Esophagus squamous epithelium (tissue), 5 donors: ENCODE measurements at regions not wholly inside any gene's neighbourhood (a gene's known extent, or its start where the extent isn't known, plus 50 kb on each side); places are given as distances from the start of the nearest gene placed in this dataset.

Source experiments
- DNase-seq: peaks from one replicate; lab custom pipeline; 2025; lab: John Stamatoyannopoulos, UW
- H3K27ac ChIP-seq, 4 donors: fragments of 200-600 bp; sonication (generic); one replicate each; pipeline ENCODE4 v1.5.1; 2016 to 2019; ENCODE audit warnings: mild to moderate bottlenecking in 1 of 4
- H3K27me3 ChIP-seq, 4 donors: fragments of 200-600 bp; sonication (generic); 1 replicate in 3 of 4; 2 replicates in 1 of 4; pipeline versions ENCODE4 v1.5.1 to v1.6.0; 2017 to 2021; ENCODE audit warnings: antibody characterized with exemption in 1 of 4
- H3K36me3 ChIP-seq, 3 donors: fragments of 200-600 bp; sonication (generic); one replicate each; pipeline ENCODE4 v1.5.1; 2016 to 2019
- H3K4me1 ChIP-seq, 3 donors: fragments of 200-600 bp; sonication (generic); one replicate each; pipeline ENCODE4 v1.5.1; 2017 to 2019
- H3K4me3 ChIP-seq, 4 donors: fragments of 200-600 bp; sonication (generic); 1 replicate in 3 of 4; 2 replicates in 1 of 4; pipeline ENCODE4 v1.5.1; 2016 to 2019; ENCODE audit warnings: mild to moderate bottlenecking in 2 of 4, moderate library complexity in 1 of 4
- H3K9me3 ChIP-seq, 3 donors: fragments of 200-600 bp; sonication (generic); one replicate each; pipeline ENCODE4 v1.5.1; 2016 to 2019
- POLR2A ChIP-seq, 4 donors: fragments of 450-650 bp; IDR thresholded peaks; one replicate each; pipeline ENCODE4 v1.6.1; 2017; ENCODE audit warnings: antibody characterized with exemption in 4 of 4, mild to moderate bottlenecking in 4 of 4, moderate library complexity in 3 of 4
- WGBS, 2 donors: methylation state at CpG; one replicate each; pipeline ENCODE4 v1.1.5; 2018; 5-methylcytosine and 5-hydroxymethylcytosine counted together
- intact Hi-C: fragments of 100-400 bp; cut with DNase I; formaldehyde crosslinking; loops from one replicate; pipeline ENCODE4 v1.15.0; 2022
- TF ChIP-seq, protein P1 (sequence below), 6 experiments: fragments of 450-650 bp in 4 of 6; fragments of 200-600 bp in 2 of 6; sonication (generic) in 2 of 6; IDR thresholded peaks; one replicate each; pipeline ENCODE4 v1.5.1; 2016 to 2019; ENCODE audit warnings: antibody characterized with exemption in 6 of 6, mild to moderate bottlenecking in 4 of 6, moderate library complexity in 4 of 6
- donor health status: DM: yes; HTN: yes; CAD: no.

DNA sequence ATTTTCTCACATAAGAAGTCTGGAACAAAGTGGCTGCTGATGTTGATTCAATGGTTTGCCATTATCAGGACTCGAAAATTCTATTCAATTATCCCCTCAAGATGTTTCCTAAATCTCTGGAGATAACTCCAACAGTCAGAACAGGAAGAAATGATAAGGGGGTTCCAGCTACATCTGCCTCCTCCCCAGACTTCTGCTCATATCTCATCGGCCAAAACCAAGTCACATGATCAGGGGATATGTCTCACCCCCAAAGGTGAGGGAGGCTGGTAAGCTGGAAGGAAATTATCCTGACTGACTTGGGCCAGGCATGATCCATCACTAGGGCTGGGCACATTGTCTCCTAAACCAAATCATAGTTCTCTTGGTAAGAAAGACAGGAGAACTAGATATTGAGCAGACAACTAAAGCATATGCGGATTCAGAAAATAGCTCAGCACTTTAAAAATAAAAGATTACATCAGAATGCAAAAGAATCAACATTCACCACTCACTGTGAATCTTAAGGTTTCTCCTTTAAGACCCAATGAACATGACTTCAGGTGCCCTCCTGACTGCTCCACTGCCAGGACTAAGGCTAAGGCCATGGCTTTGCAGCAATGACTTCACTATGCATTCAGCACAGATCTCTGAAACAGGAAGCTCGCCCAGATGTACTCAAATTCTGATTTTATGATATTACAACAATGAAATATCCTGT, 306.3 kb downstream of the ENC1 start:
- WGBS, 2 donors: 64 to 83% methylated on average over 4 of the region's 4 CpGs

DNA sequence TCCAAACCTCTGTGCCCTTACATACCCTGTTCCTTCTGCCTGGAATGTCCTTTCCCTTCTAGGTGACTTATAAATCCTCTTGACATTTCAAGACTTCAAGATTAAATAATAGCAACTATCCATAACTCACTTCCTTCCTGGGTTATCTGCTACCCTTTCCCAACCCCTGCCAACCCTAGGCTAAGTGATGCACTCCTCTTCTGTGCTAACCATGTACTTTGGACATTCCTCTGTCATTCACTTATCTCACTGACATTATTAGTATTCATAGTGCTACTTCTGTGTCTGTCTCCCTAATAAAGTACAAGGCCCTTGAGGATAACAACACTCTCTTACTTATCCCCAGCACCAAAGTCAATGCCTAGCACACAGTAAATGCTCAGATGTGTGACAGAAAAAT, 307.1 kb downstream of the ENC1 start:
- no peak for DNase-seq
- Histone ChIP-seq H3K36me3 (no peaks in the 10 kb centered on the region), H3K4me3 (no peak overlapping the region), H3K9me3 (no peaks in the 10 kb centered on the region), H3K27ac (no peak overlapping the region), H3K4me1 (no peaks in the 10 kb centered on the region), H3K27me3 (no peaks in the 10 kb centered on the region)
- intact Hi-C loops: no loop called here
- TF ChIP-seq, protein P1, sequence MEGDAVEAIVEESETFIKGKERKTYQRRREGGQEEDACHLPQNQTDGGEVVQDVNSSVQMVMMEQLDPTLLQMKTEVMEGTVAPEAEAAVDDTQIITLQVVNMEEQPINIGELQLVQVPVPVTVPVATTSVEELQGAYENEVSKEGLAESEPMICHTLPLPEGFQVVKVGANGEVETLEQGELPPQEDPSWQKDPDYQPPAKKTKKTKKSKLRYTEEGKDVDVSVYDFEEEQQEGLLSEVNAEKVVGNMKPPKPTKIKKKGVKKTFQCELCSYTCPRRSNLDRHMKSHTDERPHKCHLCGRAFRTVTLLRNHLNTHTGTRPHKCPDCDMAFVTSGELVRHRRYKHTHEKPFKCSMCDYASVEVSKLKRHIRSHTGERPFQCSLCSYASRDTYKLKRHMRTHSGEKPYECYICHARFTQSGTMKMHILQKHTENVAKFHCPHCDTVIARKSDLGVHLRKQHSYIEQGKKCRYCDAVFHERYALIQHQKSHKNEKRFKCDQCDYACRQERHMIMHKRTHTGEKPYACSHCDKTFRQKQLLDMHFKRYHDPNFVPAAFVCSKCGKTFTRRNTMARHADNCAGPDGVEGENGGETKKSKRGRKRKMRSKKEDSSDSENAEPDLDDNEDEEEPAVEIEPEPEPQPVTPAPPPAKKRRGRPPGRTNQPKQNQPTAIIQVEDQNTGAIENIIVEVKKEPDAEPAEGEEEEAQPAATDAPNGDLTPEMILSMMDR (IDR thresholded peaks at IDR 0.05): no peak
- TF ChIP-seq POLR2A (IDR thresholded peaks at IDR 0.05): no peak

More for the DNA sequence above, 306.3 kb downstream of the ENC1 start:
- no peak for DNase-seq
- intact Hi-C loops: no loop called here
- Histone ChIP-seq H3K4me3 (no peak overlapping the region), H3K27me3 (no peaks in the 10 kb centered on the region), H3K36me3 (no peaks in the 10 kb centered on the region), H3K4me1 (no peaks in the 10 kb centered on the region), H3K9me3 (no peaks in the 10 kb centered on the region), H3K27ac (no peak overlapping the region)
- no peak for TF ChIP-seq POLR2A (IDR thresholded peaks at IDR 0.05)
- TF ChIP-seq, protein P1 (IDR thresholded peaks at IDR 0.05): no peak

DNA sequence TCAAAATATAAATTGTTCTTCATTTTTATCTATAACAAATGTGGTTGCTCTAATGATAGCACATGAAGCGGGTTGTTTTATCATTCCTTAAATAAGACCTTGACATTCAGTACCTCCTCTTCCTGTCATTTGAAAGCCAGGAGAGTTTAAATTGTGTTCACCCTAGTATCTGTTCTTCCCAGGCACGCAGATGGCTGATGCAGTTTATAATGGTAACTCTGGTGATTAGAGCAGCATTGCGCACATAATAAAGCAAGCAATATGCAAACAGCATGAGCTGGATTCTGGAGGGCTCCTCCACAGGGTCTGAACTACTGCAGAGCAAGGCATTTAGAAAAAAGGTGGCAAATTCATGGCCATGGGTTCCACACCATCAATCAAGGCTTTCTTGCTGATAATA, 307.8 kb downstream of the ENC1 start:
- no peak for DNase-seq
- intact Hi-C loops: no loop called here
- no peaks in the 10 kb centered on the region for H3K36me3 ChIP-seq
- no peak overlapping the region for H3K27ac ChIP-seq
- no peak for TF ChIP-seq POLR2A (IDR thresholded peaks at IDR 0.05)
- TF ChIP-seq, protein P1 (IDR thresholded peaks at IDR 0.05): no peak
- H3K4me3 ChIP-seq: no peak overlapping the region
- 89 to 95% methylated on average over 3 of the region's 3 CpGs for WGBS, 2 donors
- no peaks in the 10 kb centered on the region for H3K4me1 ChIP-seq
- no peaks in the 10 kb centered on the region for H3K27me3 ChIP-seq
- H3K9me3 ChIP-seq: no peaks in the 10 kb centered on the region

DNA sequence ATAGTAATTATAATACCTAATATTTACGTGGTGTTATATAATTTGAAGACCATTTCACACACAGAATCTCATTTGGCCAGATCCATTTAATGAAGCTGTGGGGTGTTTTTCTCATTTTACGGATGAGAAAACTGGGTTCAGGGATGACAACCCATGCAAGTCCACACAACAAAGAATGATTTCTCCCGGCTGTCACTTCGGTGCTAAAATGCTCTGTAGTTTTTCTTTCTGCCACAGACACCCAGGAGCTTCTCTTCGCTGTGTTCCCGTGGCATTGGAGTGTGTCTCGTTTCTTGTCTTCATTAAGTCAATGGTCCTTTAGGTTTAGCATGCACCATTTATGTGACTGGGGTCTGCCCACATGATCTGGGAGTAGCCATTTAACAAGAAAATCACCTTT, 308.5 kb downstream of the ENC1 start:
- no peak overlapping the region for H3K4me3 ChIP-seq
- TF ChIP-seq, protein P1 (IDR thresholded peaks at IDR 0.05): no peak
- no peak for TF ChIP-seq POLR2A (IDR thresholded peaks at IDR 0.05)
- H3K36me3 ChIP-seq: no peaks in the 10 kb centered on the region
- intact Hi-C loops: no loop called here
- 82 to 91% methylated on average over 7 of the region's 7 CpGs for WGBS, 2 donors
- DNase-seq: no peak
- no peak overlapping the region for H3K27ac ChIP-seq
- H3K4me1 ChIP-seq: peaks cover 0 to under 1% (median 0%) of the 10 kb centered on the region in 3 donors
- no peaks in the 10 kb centered on the region for H3K27me3 ChIP-seq
- H3K9me3 ChIP-seq: no peaks in the 10 kb centered on the region

DNA sequence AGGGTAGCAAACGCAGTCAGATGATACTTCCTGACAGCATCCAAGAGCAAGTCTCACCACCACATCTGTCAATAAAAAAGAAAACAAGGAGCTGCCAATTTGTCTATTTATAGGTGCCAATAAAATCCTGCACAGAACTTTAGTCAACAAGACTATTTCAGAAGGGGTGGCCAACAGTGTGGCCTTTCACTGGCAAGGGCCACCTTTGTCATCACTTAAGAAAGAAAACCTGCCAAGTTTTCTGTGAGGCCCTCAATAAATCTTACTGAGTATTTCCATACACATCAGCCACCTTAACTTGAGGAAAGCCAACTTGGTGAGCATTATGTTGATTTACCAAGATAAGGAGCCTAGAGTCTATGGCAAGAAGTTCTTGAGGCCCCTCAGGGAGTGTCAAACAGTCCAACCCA, 312.3 kb downstream of the ENC1 start:
- no peak for DNase-seq
- no peaks in the 10 kb centered on the region for H3K9me3 ChIP-seq
- no peaks in the 10 kb centered on the region for H3K36me3 ChIP-seq
- no peak for TF ChIP-seq POLR2A (IDR thresholded peaks at IDR 0.05)
- TF ChIP-seq, protein P1 (IDR thresholded peaks at IDR 0.05): no peak
- no peak overlapping the region for H3K4me3 ChIP-seq
- H3K27ac ChIP-seq: no peak overlapping the region
- H3K27me3 ChIP-seq: no peaks in the 10 kb centered on the region
- WGBS, 2 donors: 80 to 93% methylated on average over 1 of the region's 1 CpG
- H3K4me1 ChIP-seq: peaks cover 0 to 5% (median 0%) of the 10 kb centered on the region in 3 donors
- intact Hi-C loops: no loop called here
